A673 (cell line): ENCODE measurements at regions not wholly inside any gene's neighbourhood (a gene's known extent, or its start where the extent isn't known, plus 50 kb on each side); places are given as distances from the start of the nearest gene placed in this dataset.

Experiments used
- CTCF ChIP-seq: fragments of 300-800, 200-600 bp; sonication (generic); conservative IDR thresholded peaks from 2 replicates; pipeline ENCODE4 v1.5.1; 2017; ENCODE audit warnings: low read depth, mild to moderate bottlenecking, antibody characterized with exemption, low read length, moderate library complexity, mixed read lengths
- EZH2 ChIP-seq: fragments of 200-600 bp; sonication (generic); IDR thresholded peaks from 2 replicates; pipeline ENCODE4 v1.6.1; 2017; ENCODE audit warnings: borderline replicate concordance, low read depth, mild to moderate bottlenecking, mixed read lengths, antibody characterized with exemption, low read length; ENCODE audit not compliant: poor library complexity, severe bottlenecking

DNA sequence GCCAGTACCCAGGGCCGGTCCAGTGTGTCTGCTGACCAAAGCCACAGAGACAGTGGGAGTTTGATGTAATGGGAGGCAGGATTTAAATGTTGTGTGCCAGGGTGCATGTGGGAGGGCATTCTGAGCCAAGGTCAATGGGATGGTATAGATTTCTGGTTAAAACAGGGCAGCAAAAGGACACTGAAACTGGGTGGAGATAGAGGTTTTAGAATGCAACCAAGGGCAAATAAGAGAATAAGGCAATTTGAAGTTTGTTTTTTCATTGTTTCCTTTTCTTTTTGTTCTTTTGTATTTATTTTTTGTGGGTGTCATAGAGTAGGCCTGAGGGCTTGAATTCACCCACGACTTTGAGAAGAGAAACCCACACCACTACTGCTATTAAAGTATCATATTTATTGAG, 65.5 kb upstream of the CLINT1 start:
- TF ChIP-seq EZH2 = no peak
- no peak for TF ChIP-seq CTCF
